ENCODE measurements at regions not wholly inside any gene's neighbourhood (a gene's known extent, or its start where the extent isn't known, plus 50 kb on each side); places are given as distances from the start of the nearest gene placed in this dataset.

DNA sequence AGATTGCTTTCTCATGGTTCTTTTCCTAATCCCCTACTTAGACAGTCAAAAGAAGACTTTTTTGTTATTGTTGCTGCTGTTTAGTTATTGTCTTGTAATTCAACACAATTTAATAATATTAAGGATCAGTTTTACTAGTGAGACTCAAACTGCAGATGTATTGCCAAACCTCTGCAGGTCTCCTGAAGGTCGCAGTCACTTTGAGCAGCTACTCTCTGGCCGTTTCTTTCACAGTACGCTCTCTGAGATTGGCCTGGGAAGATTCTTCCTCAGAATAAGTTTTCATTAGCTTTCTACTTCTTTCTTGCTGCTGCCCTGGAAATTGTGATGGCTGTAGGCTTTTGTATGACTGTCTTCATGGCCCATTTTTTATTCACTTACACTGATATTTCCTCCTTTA lies 930.8 kb downstream of the QKI start:
- no peak for TF ChIP-seq POLR2AphosphoS5 (IDR thresholded peaks at IDR 0.05)
- TF ChIP-seq, protein P1, sequence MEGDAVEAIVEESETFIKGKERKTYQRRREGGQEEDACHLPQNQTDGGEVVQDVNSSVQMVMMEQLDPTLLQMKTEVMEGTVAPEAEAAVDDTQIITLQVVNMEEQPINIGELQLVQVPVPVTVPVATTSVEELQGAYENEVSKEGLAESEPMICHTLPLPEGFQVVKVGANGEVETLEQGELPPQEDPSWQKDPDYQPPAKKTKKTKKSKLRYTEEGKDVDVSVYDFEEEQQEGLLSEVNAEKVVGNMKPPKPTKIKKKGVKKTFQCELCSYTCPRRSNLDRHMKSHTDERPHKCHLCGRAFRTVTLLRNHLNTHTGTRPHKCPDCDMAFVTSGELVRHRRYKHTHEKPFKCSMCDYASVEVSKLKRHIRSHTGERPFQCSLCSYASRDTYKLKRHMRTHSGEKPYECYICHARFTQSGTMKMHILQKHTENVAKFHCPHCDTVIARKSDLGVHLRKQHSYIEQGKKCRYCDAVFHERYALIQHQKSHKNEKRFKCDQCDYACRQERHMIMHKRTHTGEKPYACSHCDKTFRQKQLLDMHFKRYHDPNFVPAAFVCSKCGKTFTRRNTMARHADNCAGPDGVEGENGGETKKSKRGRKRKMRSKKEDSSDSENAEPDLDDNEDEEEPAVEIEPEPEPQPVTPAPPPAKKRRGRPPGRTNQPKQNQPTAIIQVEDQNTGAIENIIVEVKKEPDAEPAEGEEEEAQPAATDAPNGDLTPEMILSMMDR (IDR thresholded peaks at IDR 0.05), result no peak
